A549 (cell line): ENCODE measurements at regions not wholly inside any gene's neighbourhood (a gene's known extent, or its start where the extent isn't known, plus 50 kb on each side); places are given as distances from the start of the nearest gene placed in this dataset.

Experiments
- ATAC-seq, 2 experiments: fragments of 200-7000 bp in 1 of 2; fragments of >200 bp in 1 of 2; cut with Nextera tagmentation in 1 of 2; cut with Tn5 transposase in 1 of 2; 3 replicates each; pipeline versions ENCODE4 v1.8.0 to v1.9.1; 2018 to 2020; ENCODE audit warnings: mild to moderate bottlenecking in 1 of 2, moderate library complexity in 1 of 2
- CTCF ChIA-PET: fragments of 300-600 bp; sonication (Branson Sonifier 250); formaldehyde crosslinking; extraction: SDS; loops from one replicate; lab custom pipeline; 2021; ENCODE audit warnings: antibody characterized with exemption, inconsistent platforms; lab: Yijun Ruan, JAX
- POLR2A ChIA-PET: fragments of 350-600 bp; formaldehyde crosslinking; extraction: SDS; loops from one replicate; lab custom pipeline; 2021; ENCODE audit warnings: antibody characterized with exemption, inconsistent platforms; lab: Yijun Ruan, JAX
- DNase-seq, 2 experiments: peaks; one replicate each; pipeline versions ENCODE4 v3.0.0 to v3.0.0-alpha.2; 2011 to 2016; ENCODE audit warnings: low read depth in 1 of 2, low spot score in 1 of 2
- FAIRE-seq: peaks from 2 replicates; lab custom pipeline; 2011; peaks lifted over from hg19 to GRCh38; lab: Jason Lieb, UNC
- H3K27ac ChIP-seq, 2 experiments: fragments of >200 bp; sonication (Bioruptor Twin); formaldehyde crosslinking; 3 replicates each; pipeline ENCODE4 v1.5.1; 2016 to 2017
- H3K4me1 ChIP-seq: fragments of >200 bp; sonication (Bioruptor Twin); formaldehyde crosslinking; 3 replicates; pipeline ENCODE4 v1.6.1; 2016
- H3K4me2 ChIP-seq: fragments of >200 bp; sonication (Bioruptor Twin); formaldehyde crosslinking; 3 replicates; pipeline ENCODE4 v1.6.1; 2016
- H3K4me3 ChIP-seq: fragments of >200 bp; sonication (Bioruptor Twin); formaldehyde crosslinking; 3 replicates; pipeline ENCODE4 v1.5.1; 2016
- H3K9me3 ChIP-seq: fragments of >200 bp; sonication (Bioruptor Twin); formaldehyde crosslinking; 3 replicates; pipeline ENCODE4 v1.6.1; 2016
- ATOH8 ChIP-seq: fragments of 250-450 bp; sonication (Bioruptor Pico); IDR thresholded peaks from 2 replicates; pipeline ENCODE4 v1.5.0; 2020; ENCODE audit warnings: low read depth, mild to moderate bottlenecking, moderate library complexity
- BCL3 ChIP-seq: fragments of >200 bp; sonication (Bioruptor Twin); formaldehyde crosslinking; IDR thresholded peaks from 3 replicates; pipeline ENCODE4 v1.6.1; 2016
- BHLHE40 ChIP-seq: IDR thresholded peaks from 2 replicates; pipeline ENCODE4 v1.6.1; 2012; ENCODE audit warnings: low read depth, low read length, inconsistent platforms
- CBX2 ChIP-seq: fragments of 200-600 bp; sonication (generic); IDR thresholded peaks from 2 replicates; pipeline ENCODE4 v1.6.1; 2016; ENCODE audit warnings: low read depth, mild to moderate bottlenecking, borderline replicate concordance
- CBX8 ChIP-seq: fragments of 200-600 bp; sonication (generic); IDR thresholded peaks from 2 replicates; pipeline ENCODE4 v1.6.1; 2016
- CHD2 ChIP-seq: fragments of 150-350 bp; IDR thresholded peaks from 2 replicates; pipeline ENCODE4 v1.6.1; 2014; ENCODE audit warnings: low read length; ENCODE audit not compliant: partially characterized antibody
- CTCF ChIP-seq: fragments of >200 bp; sonication (Bioruptor Twin); formaldehyde crosslinking; IDR thresholded peaks from 3 replicates; pipeline ENCODE4 v1.5.1; 2016
- ESRRA ChIP-seq: fragments of 150-350 bp; IDR thresholded peaks from 2 replicates; pipeline ENCODE4 v1.6.1; 2014; ENCODE audit warnings: mild to moderate bottlenecking, low read length, borderline replicate concordance
- FOSB ChIP-seq: fragments of 250-450 bp; sonication (Bioruptor Pico); IDR thresholded peaks from 2 replicates; pipeline ENCODE4 v1.5.0; 2020; ENCODE audit warnings: mild to moderate bottlenecking, moderate library complexity
- GATA3 ChIP-seq: IDR thresholded peaks from 2 replicates; pipeline ENCODE4 v1.6.1; 2012; ENCODE audit warnings: borderline replicate concordance
- HDAC2 ChIP-seq: fragments of 200-600 bp; sonication (generic); IDR thresholded peaks from 2 replicates; pipeline ENCODE4 v1.6.1; 2016
- HOXB5 ChIP-seq: fragments of 250-450 bp; sonication (Bioruptor Pico); IDR thresholded peaks from 2 replicates; pipeline ENCODE4 v1.5.0; 2020; ENCODE audit warnings: mild to moderate bottlenecking, moderate library complexity
- JUN ChIP-seq, 2 experiments: fragments of >200 bp; sonication (Bioruptor Twin); formaldehyde crosslinking; IDR thresholded peaks; 2 replicates in 1 of 2; 3 replicates in 1 of 2; pipeline ENCODE4 v1.6.1; 2016 to 2017
- KDM1A ChIP-seq: fragments of 200-600 bp; sonication (generic); IDR thresholded peaks from 2 replicates; pipeline ENCODE4 v1.6.1; 2016; ENCODE audit warnings: low read depth, mild to moderate bottlenecking
- KDM5A ChIP-seq: fragments of 200-600 bp; sonication (generic); IDR thresholded peaks from 2 replicates; pipeline ENCODE4 v1.6.1; 2016; ENCODE audit warnings: antibody characterized with exemption, mild to moderate bottlenecking
- MAFK ChIP-seq: fragments of 450-650 bp; IDR thresholded peaks from 2 replicates; pipeline ENCODE4 v1.6.1; 2014; ENCODE audit not compliant: partially characterized antibody
- MAZ ChIP-seq: fragments of 150-350 bp; IDR thresholded peaks from 2 replicates; pipeline ENCODE4 v1.6.1; 2014; ENCODE audit warnings: antibody characterized with exemption, low read depth, low read length, borderline replicate concordance
- NPAS2 ChIP-seq: fragments of 250-450 bp; sonication (Bioruptor Pico); IDR thresholded peaks from 2 replicates; pipeline ENCODE4 v1.8.0; 2022; ENCODE audit warnings: mild to moderate bottlenecking, moderate library complexity, borderline replicate concordance
- POLR2A ChIP-seq: IDR thresholded peaks from 2 replicates; pipeline ENCODE4 v1.6.1; 2012; ENCODE audit warnings: mild to moderate bottlenecking, low read length
- POLR2AphosphoS2 ChIP-seq: conservative IDR thresholded peaks from 2 replicates; pipeline ENCODE4 v1.6.1; 2012; ENCODE audit warnings: low read length, improper control_type of control experiment, inconsistent platforms
- RAD21 ChIP-seq, 2 experiments: fragments of >200 bp in 1 of 2; sonication (Bioruptor Twin) in 1 of 2; formaldehyde crosslinking in 1 of 2; IDR thresholded peaks in 1 of 2; conservative IDR thresholded peaks in 1 of 2; 2 replicates in 1 of 2; 3 replicates in 1 of 2; pipeline ENCODE4 v1.6.1; 2012 to 2018; ENCODE audit warnings: inconsistent platforms in 1 of 2
- REST ChIP-seq: fragments of 200-600 bp; sonication (generic); IDR thresholded peaks from 2 replicates; pipeline ENCODE4 v1.6.1; 2016; ENCODE audit warnings: antibody characterized with exemption, mild to moderate bottlenecking, moderate library complexity
- RNF2 ChIP-seq: fragments of 200-600 bp; sonication (generic); IDR thresholded peaks from 2 replicates; pipeline ENCODE4 v1.6.1; 2016; ENCODE audit warnings: low read depth, mild to moderate bottlenecking, antibody characterized with exemption, moderate library complexity, borderline replicate concordance
- TFCP2L1 ChIP-seq: fragments of 250-450 bp; sonication (Bioruptor Pico); IDR thresholded peaks from 2 replicates; pipeline ENCODE4 v1.5.0; 2021; ENCODE audit warnings: mild to moderate bottlenecking
- ZFP36 ChIP-seq: fragments of 450-650 bp; IDR thresholded peaks from 2 replicates; pipeline ENCODE4 v1.6.1; 2014; ENCODE audit warnings: borderline replicate concordance; ENCODE audit not compliant: partially characterized antibody
- ZNF302 ChIP-seq: fragments of 250-450 bp; sonication (Bioruptor Pico); IDR thresholded peaks from 2 replicates; pipeline ENCODE4 v1.9.0; 2021; ENCODE audit warnings: inconsistent platforms, mild to moderate bottlenecking, moderate library complexity
- WGBS: methylation state at CpG from one replicate; pipeline ENCODE4 v1.1.6; 2017; ENCODE audit errors: missing lambda C conversion rate; 5-methylcytosine and 5-hydroxymethylcytosine counted together

- H3K9me3 ChIP-seq = no peaks in the 10 kb centered on the region
- H3K27ac ChIP-seq = no peak overlapping the region
- no peak for TF ChIP-seq ZFP36
- no peak for TF ChIP-seq RAD21 (conservative IDR thresholded peaks at IDR 0.05 in 1 of 2, IDR thresholded peaks at IDR 0.05 in 1 of 2)
- TF ChIP-seq MAFK = peak; percentile 76
- H3K4me2 ChIP-seq = no peak overlapping the region
- POLR2A ChIA-PET = no interaction called here
- no peaks in the 10 kb centered on the region for H3K4me1 ChIP-seq
- FAIRE-seq (no peak), DNase-seq (no peak), ATAC-seq (no peak)
- no peak overlapping the region for H3K4me3 ChIP-seq
- CTCF ChIA-PET = no interaction called here
- 84% methylated on average over 3 of the region's 3 CpGs for WGBS
Observed at GRCh38 chr2:19295998-19296502, 62.4 kb downstream of the OSR1 start.

- CTCF ChIA-PET = no interaction called here
- ATAC-seq = no peak
- H3K4me3 ChIP-seq = no peak overlapping the region
Observed at GRCh38 chr2:19292007-19292406, 66.4 kb downstream of the OSR1 start.

GRCh38 chr2:19288291-19288690 lies 70.1 kb downstream of the OSR1 start:
- ATAC-seq = no peak
- no peak overlapping the region for H3K27ac ChIP-seq
- DNase-seq = no peak
- WGBS = 34% methylated on average over 2 of the region's 2 CpGs
- POLR2A ChIA-PET = no interaction called here
- CTCF ChIA-PET = no interaction called here
- H3K9me3 ChIP-seq = no peaks in the 10 kb centered on the region
- FAIRE-seq = no peak
- H3K4me2 ChIP-seq = no peak overlapping the region
- H3K4me1 ChIP-seq = no peaks in the 10 kb centered on the region
- H3K4me3 ChIP-seq = no peak overlapping the region
- TF ChIP-seq ATOH8 (no peak), ZNF302 (CRISPR knock-in tag) (no peak), RNF2 (no peak), POLR2A (no peak), POLR2AphosphoS2 (no peak), BCL3 (no peak), BHLHE40 (no peak), CBX8 (no peak), CHD2 (no peak), NPAS2 (no peak), FOSB (CRISPR knock-in tag) (no peak), GATA3 (no peak), MAZ (no peak), CTCF (no peak), RAD21 (conservative IDR thresholded peaks at IDR 0.05 in 1 of 2, IDR thresholded peaks at IDR 0.05 in 1 of 2) (no peak), KDM1A (no peak)

More at GRCh38 chr2:19292007-19292406, 66.4 kb downstream of the OSR1 start:
- WGBS = 64% methylated on average over 5 of the region's 5 CpGs
- Histone ChIP-seq H3K9me3 (no peaks in the 10 kb centered on the region), H3K4me1 (no peaks in the 10 kb centered on the region), H3K4me2 (no peak overlapping the region), H3K27ac (no peak overlapping the region)
- no peak for FAIRE-seq
- POLR2A ChIA-PET = no interaction called here
- DNase-seq = no peak
- TF ChIP-seq BHLHE40 (no peak), JUN (IDR thresholded peaks at IDR 0.05) (no peak), NPAS2 (no peak), KDM5A (no peak), ESRRA (no peak), HDAC2 (no peak), REST (no peak), ZNF302 (CRISPR knock-in tag) (no peak), POLR2AphosphoS2 (no peak), TFCP2L1 (CRISPR knock-in tag) (no peak), MAFK (no peak), HOXB5 (CRISPR knock-in tag) (no peak), MAZ (no peak), CBX2 (no peak)
